ELF-1 (cell line): ENCODE measurements at regions not wholly inside any gene's neighbourhood (a gene's known extent, or its start where the extent isn't known, plus 50 kb on each side); places are given as distances from the start of the nearest gene placed in this dataset.

ENCODE experiments used
- DNase-seq: peaks from one replicate; pipeline ENCODE4 v3.0.0-alpha.2; 2016; ENCODE audit warnings: low read depth, low spot score

DNA sequence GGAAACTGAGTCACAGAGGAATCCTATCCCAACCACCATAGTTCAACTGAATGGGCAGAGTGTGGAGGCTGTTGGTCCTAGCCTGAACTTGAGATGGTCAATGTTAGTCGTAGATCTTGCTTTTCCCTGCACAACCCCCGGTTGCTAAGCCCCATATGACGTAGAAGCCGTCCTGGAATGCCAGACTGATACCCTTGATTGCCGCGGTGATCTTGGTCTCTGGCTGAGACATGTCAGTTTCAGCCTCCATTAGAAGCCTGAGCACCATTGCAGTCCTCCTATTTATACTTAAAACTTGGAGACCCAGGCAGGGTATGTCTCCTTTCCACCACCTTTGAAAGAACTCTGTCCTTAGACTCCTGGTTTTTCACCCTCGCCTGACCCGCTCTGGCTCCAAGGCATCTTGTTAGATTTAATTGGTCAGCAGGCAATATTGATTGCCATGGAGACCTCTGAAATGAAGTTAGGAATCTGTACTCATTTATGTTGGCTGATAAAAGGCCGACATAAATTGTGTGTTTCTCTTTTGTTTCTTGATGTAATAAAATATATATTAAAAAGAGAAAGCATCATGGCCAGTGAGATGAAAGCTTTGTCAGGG, 53.4 kb downstream of the RPLP1 start:
- DNase-seq = no peak

DNA sequence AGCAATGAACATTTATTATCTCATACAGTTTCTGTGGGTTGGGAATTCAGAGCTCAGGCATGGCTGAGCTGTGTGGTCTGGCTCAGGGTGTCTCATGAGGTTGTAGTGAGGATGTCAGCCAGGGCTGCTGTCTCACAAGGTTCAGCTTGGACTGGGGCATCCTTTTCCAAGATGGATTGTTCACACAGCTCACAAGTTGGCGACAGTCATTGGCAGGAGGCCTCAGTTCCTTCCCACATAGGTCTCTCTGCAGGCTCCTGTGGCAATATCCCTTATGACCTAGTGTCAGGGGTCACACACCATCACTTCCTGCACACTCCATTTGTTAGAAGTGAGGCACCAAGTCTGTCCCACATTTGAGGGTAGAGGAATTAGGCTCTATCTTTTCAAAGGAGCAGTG, 56.0 kb downstream of the RPLP1 start:
- DNase-seq = no peak

- DNase-seq = no peak
Observed at GRCh38 chr15:69509131-69509530, 56.5 kb downstream of the RPLP1 start.

DNA sequence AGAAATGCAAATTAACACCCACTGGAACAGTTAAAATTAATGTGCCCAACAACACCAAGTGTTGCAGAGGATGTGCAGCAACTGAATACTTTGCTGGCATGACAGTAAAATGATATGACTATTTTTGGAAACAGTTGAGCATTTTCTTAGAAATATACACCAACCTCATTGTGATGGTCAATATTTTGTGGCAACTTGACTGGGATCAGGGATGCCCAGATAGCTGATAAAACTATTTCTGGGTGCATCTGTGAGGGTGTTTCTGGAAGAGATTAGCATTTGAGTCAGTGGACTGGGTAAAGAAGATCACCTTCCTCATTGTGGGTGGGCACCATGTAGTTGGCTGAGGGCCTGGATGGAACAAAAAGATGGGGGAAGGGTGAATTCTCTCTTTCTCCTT, 57.9 kb downstream of the RPLP1 start:
- DNase-seq = no peak

DNA sequence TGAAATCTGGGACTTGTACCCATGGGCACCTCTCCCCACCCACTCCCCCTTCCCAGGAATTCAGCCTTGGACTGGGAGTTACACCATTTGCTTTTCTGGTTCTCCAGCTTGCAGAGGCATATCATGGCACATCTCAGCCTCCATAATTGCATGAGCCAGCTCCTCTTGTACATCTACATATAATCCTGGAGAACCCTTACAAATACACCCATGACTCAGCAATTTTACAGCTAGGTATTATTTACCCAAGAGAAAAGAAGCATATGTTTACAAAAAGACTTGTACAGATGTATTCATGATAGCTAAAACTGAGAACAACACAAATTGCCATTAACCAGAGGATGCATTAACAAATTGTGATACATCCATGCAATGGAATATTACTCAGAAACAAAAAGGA, 58.4 kb downstream of the RPLP1 start:
- DNase-seq = no peak

GRCh38 chr15:69511716-69512340, 59.2 kb downstream of the RPLP1 start:
- DNase-seq = no peak

DNA sequence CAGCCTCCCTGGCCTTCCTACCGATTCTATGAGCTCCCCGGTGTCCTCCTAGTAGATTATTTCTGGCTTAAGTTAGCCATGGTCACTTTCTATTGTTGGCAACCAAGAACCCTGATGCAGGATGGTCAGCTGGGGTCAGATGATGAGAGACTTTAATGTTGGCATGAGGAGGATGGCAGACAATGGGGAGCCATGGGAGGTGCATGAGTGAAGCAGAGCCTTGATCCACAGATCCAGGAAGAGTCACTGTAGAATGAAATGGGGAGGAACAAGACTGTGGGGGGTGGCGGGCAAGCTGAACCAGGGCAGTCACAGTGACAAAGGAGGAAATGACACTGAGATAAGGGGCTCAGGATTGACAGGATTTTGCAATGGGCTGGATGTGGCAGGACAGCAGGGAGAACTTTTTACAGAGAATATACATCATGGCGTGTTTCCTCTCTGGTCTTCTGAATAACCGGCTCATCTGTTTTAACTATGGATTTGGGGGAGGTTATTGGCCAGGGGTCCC, 60.9 kb downstream of the RPLP1 start:
- DNase-seq = no peak

GRCh38 chr15:69513986-69514385, 61.4 kb downstream of the RPLP1 start:
- DNase-seq = no peak

- no peak for DNase-seq
Observed at GRCh38 chr15:69515508-69515907, 62.9 kb downstream of the RPLP1 start.

DNA sequence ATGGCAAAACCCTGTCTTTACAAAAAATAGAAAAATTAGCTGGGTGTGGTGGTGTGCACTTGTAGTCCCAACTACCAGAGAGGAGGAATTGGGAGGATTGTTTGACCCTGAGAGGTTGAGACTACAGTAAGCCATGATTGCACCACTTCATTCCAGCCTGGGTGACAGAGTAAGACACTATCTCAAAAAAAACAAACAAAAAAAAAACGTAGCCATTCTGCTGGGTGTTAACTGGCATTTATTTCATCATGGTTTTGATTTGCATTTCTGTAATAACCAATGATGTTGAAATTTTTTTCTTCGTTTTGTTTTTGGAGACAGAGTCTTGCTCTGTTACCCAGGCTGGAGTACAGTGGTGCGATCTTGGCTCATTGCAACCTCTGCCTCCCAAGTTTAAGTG, 63.3 kb downstream of the RPLP1 start:
- no peak for DNase-seq

DNA sequence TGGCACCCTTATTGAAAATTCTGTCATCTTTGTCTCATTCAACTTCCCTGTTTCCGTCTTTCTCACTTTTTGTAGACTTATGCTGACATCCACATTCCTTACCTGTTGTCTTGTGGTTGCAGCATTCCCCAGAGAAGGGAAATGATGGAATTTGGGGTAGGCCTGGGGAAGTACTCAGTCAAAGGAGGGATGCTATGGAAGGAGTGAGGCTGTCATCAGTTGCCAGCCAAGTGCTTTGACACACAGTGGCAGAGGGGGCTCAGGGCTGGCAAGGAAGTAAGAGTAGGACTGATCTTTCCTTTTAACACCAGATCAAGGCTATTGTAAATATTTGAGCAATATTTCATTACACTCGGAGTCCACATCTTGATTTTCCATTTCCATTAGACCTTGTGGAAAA, 64.4 kb downstream of the RPLP1 start:
- no peak for DNase-seq

DNA sequence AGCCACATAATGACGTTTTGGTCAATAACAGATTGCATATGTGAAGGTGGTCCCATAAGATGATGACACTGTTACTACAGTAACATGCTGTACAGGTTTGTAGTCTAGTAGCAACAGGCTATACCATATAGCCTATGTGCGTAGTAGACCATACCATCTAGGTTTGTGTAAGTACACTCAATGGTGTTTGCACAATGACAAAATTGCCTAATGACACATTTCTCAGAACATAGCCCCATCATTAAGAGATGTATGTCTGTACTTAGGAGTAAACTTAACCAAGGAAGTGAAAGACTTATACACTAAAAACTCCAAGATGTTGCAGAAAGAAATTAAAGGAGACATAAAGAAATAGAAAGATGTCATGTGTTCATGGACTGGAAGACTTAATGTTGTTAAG, 66.2 kb downstream of the RPLP1 start:
- no peak for DNase-seq

- DNase-seq = no peak
Observed at GRCh38 chr15:69520067-69520466, 67.4 kb downstream of the RPLP1 start.

- no peak for DNase-seq
Observed at GRCh38 chr15:69522361-69522760, 69.7 kb downstream of the RPLP1 start.

GRCh38 chr15:69523010-69524001, 70.7 kb downstream of the RPLP1 start:
- DNase-seq = peak; percentile 85

DNA sequence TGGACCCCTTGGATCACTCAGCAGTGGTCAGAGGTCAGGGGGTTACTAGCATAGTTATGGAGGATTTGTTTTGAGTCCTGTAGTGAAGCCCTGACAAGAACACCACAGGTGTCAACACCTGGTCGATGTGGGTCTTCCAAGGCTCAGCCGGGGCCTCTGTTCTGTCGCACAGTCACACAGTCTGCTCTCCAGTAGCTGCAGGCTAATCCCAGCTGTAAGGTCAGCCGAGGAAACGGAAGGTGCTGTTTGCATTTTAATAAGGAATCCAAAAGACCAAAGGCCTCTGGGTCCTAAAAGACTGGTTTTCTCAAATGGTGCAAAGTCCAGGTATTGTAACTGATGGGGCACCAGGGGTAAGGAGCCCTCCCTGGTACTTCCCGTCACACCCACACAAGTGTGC, 71.7 kb downstream of the RPLP1 start:
- peak; percentile 51 for DNase-seq

- DNase-seq = no peak
Observed at GRCh38 chr15:69524814-69525213, 72.2 kb downstream of the RPLP1 start.

GRCh38 chr15:69525543-69525942, 72.9 kb downstream of the RPLP1 start:
- no peak for DNase-seq

DNA sequence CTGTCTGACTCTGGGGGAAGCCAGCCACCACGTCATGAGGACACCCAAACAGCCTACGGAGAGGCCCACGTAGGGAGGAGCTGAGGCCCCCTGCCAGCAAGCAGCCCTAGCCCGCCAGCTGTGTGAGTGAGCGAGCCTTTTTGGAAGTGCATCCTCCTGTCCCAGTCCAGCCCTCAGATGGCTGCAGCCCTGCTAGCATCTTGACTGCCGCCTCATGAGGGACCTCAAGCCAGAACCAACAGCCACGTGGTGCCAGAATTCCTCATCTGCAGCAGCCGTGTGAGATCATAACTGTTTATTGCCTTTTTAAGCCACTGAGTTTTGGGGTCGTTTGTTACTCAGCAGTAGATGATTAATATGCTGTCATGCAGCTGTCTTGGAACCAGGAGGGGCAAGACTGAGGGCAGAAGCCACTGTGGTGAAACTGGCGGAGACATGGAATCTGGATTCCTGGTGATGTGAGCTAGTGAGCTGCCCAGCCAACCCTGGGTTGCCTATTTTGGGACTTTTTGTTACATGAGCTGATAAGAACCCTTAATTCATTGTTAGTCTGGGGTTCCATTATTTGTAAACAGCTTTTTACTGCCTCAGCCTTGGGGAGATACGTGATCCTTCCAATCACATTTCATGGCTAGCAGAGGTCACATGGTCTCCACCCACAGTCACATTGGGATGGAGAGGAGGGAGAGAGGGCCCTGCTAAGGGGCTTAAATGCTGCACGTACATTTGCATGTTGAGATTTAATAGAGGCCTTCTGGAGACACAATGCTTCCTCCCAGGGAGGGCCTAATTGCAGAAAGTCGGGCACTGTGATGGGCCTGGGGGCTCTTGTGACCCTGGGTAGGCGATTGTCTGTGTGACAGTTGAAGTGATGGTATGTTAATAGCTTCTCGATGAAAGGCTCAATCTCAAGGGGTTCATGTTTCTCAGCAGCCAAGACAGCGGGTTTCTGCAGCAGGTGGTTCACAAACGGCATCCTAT, 73.8 kb downstream of the RPLP1 start:
- DNase-seq = peak; percentile 92

DNA sequence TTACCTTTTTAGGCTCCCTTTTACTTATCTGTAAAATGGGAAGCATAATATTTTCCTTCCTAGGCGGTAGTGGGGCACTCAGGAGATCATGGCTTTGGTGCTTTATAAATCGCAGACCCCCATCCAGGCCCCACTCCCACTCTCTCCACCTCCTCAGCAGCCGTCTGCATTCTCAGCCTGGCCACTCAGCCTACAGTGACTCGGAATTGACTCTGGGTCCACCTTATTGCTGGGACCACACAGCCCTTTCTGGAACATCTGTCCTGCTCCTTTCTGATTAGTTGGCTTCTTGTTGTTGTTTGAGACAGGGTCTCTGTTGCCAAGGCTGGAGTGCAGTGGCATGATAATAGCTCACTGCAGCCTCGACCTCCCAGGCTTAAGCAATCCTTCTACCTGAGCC, 76.5 kb downstream of the RPLP1 start:
- DNase-seq = no peak

GRCh38 chr15:69529961-69530633, 77.5 kb downstream of the RPLP1 start:
- DNase-seq = no peak
